Glomerular endothelial cell (primary cell): ENCODE measurements at regions not wholly inside any gene's neighbourhood (a gene's known extent, or its start where the extent isn't known, plus 50 kb on each side); places are given as distances from the start of the nearest gene placed in this dataset.
"Not testable (repeated sequence)": the region's sequence is repeated elsewhere in the genome, so short reads cannot be mapped to it uniquely, and the experiment has no call there.

ENCODE experiments used
- DNase-seq: peaks from one replicate; pipeline ENCODE4 v3.0.0-alpha.2; 2011; ENCODE audit warnings: low read depth, low spot score; ENCODE audit errors: extremely low read depth

DNA sequence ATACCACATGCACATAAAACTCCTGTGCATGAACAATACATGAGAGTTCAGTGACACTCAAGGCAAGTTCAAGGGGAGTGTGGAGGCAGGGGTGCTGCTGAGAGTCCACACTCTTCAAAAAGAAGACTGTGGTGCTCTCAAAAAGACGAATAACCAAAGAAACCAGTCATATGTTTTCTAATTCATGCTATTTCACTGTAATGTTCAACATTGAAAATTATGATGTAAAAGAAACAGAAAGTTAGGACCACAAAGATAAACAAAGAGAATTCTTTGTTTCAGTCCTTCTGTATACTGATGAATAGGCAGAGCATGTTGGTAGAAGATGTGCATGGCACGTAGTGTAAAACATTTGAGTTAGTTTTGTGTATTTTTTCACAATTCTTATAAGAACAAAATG, 864.2 kb upstream of the LRATD1 start:
- no peak for DNase-seq

DNA sequence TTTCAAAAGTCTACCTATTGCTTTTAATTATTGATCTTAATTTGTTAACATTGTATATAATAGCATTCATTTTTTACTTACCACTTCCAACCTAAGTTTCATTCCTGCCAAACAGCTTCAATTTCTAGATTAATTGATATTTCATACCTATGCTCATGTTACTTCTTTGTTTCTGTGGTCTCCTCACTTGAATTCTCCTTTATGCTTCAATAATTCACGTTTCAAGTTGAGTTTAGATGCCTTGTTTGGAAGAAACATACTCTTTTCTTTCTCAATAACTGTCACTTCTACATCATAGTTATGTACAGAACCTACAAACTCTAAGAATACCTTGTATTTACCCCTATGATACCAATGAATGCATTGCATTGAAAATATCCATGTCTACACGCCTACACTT, 862.2 kb upstream of the LRATD1 start:
- DNase-seq: no peak

DNA sequence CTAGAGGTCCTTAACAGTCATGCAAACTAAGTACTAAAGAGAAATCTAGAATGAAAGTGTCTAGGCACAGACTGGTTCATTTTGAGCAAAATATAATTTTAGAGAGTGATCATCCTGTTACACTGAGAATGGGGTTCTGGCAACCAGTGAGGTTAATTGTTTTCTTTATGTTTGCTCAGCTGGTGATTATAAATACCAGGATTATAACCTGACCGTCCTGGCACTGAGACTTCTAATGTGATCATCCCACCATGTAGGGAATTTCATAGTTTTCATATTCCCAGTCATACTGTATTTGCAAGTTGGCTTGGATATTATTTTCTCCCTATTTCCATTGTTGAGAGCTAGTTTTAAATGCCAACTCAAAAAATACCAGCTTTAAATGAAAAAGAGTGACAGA, 852.5 kb upstream of the LRATD1 start:
- no peak for DNase-seq

DNA sequence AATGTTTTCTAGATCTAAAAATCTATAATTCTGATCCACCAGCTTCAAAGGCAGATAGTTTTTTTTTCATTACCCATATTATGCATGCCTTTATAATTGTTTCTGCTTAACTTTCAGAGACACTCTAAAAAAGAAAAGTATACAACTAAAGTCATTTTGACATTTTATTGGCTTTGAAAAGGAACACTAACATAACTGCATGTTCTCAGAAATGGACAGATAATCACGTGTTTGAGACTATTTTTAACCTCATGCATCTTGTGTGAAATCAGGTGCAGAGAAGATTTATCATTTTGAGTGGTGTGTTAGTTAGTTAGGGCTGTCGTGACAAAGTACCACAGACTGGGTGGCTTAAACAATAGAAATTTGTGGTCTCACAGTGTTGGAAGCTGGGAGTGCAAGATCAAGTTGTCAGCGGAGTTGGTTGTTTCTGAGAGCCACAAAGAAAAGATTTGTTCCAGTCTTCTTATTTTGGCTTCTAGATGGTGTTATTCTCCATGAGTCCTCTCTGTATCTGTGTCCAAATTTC, 841.4 kb upstream of the LRATD1 start:
- DNase-seq: no peak

DNA sequence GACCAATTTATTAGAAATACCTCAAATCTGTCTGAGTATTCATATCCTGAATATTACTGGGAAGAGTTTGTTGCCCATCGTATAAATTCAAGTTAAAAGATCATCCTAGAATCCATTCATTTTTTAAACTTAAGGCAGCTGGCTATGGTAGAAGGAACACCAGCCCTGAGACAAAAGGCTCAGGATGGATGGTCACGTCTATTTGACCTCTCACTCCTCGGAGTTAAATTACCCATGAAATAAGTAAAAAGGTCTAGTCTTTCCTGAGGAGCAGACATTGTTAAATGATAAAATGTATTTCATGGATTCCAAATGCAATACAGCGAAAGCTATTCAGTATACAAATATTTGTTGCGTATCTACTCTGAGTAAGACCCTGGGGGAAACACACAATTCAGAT, 826.0 kb upstream of the LRATD1 start:
- DNase-seq: no peak

DNA sequence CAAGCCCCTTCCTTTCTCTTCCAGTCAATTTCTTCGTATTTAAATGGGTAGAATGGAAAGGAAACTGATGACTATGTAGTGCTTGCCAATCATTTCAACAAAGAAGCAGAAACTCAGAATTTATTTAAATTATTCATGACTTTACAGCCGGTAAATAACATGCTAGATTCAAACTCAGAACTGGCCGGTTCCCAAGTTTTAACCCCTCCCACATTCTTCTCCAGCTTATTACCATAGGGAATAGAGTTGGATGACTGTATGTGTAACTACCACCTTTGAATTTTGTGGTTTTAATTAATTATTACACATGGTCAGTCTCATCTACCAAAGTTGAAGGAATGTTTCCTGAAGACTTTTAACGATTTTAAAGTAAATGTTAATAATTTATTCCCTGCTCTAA, 819.3 kb upstream of the LRATD1 start:
- DNase-seq: no peak

DNA sequence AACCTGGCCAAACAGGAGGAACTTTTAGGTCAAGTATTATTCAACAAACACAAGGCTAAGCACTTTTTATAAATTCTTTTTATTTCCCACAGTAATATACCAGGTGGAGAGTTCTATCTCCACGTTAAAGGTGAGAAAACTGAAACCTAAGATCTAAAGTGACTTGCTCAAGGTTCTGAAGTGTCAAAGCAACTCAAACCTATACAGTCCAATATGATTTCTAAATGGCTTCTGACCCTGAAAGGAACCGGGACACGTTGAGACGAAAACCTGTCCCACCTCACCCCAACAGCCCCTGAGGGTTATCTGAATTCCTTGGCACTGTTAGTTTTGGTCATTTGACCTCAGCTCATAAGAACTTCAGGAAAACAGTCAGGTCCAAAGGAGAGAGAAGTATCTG, 814.5 kb upstream of the LRATD1 start:
- DNase-seq: no peak

DNA sequence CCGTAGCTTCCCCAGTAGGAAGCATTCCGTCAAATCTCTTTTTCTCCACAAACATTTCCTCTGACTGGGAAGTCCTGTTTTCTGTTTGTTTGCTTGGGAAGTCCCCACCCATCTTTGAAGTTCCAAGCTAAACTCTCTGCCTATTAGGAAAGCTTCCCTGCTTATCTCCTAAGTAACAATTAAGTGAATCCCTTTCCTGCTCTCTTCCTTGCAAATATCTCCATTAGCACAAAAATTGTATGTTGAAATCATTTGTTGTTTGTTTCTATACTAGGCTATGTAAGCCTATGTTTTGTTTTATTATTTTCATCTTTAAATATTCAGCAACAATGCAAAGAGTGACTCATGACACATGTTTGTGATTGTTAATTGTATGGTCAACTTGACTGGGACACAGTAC, 812.6 kb upstream of the LRATD1 start:
- DNase-seq: no peak

DNA sequence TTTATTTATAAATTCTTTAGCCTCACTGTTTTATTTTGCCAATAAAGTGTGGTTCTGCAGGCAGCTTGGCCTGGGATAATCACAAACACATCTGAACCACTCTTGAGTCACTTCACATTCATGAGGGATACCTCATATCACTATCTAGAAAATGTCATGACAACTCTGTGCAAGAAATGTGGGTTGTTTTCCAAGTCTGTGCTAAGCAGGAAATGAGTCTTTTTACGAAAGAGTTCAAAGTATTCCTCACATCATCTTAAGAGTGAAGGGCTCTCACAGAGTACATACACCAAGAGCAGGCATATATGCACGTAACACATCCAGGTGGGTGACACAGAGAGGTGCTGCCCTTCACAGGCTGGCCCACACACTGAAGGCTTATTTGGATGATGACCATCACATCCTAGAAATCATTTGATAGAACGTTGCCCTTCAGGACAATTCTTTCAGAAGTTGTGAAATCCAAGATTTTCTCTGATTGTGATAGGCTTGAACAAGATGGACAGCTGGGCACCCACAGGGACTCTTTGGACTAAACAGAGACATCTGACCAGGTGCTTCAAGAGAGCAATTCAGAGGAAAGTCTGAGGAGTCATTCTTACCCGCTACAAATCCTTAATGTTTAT, 811.1 kb upstream of the LRATD1 start:
- no peak for DNase-seq

DNA sequence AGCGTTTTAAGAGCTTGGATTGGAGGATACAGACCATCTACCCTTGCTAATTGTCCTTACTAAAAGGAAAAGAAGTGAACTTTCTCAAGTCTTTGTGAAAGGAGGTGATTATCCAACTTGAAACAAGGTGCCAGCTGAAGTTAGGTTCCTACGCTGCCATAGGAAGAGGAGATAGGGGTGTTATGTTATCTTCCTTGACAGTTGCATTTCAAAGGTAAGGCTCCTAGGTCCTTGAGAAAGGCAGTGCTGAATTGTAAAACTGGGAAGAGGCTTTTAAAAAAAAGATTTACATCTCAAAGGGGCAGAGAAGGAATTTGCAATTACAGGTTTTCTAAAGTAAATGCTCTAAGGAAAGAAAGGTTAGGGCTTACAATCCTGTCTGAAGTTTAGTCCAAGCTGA, 810.2 kb upstream of the LRATD1 start:
- no peak for DNase-seq

DNA sequence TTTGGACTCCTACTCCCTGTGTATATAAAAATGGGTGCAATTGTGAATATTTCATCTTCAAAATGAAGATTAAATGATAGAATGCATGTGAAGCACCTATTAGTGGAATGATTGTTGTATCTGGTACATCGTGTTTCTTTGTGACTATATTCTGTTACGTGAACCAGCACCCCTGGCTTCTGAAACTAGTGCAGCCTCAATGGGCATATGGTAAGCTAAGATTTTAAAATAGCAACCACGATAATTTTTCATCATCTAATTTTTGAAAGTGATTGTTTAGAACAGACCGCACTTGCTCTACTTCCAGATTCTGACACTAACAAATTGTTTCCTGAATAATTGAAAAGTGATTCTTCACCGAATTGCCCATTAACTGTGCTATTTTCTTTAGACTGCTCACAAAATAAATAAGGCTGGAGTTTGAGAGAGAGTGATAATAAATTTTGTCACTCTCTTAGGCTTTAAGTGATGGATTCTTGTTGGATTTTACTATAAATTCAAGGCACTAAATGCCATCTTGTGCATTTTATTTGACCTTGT, 806.1 kb upstream of the LRATD1 start:
- no peak for DNase-seq

DNA sequence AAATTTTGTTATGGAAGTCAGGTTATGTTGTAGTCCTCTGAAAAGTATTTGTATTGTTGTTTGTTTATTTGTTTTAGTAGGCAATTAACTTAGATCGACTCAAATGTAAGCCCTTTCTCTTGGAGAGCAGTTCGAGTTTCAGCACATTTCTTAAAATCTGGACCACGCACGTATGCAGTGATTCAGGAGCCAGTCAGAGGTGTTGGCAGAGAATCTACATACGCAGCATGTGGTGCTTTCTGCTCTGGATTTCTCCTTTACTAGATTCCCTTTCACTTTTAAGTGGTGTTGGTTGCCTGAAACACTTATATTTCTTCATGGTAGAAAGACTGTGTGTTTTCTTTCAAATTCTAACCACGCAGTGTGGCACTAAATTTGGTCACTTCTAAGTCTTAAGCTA, 773.9 kb upstream of the LRATD1 start:
- no peak for DNase-seq

DNA sequence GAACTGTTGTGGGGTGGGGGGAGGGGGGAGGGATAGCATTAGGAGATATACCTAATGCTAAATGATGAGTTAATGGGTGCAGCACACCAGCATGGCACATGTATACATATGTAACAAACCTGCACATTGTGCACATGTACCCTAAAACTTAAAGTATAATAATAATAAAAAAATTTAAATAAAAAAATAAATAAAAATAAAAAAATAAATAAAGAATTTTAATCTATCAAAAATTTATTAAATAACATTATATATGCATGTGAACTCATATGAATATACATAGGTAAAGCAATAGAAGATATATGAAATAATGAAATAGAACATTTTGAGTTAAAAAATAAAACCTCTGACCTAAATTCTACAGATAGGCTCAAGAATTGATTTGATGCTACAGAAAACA, 764.2 kb upstream of the LRATD1 start:
- not testable (repeated sequence) for DNase-seq

DNA sequence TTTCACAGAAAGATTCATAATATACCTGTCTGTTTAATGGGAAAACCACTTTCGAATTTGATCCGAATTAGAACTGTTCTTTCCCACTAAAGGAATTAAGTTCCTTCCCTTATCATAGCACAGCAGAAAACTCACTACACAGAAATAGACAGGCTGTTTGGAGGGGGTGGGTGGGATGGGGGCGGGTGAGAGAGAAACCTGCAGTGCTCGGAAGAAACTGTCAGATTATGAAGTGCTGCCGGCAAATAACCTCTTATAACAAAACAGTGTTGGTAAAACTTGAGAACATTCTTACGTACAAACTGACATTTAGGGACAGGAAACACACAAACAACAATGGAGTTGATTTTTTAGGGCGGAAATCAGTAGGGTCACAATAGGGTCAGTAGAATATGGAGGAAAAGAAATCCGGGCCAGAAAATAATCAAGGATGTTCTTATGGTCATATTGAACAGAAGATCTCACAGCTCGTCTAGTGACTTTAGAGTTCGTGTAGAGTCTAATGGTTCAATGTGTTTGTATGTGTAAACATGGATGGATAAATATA, 756.0 kb upstream of the LRATD1 start:
- no peak for DNase-seq

DNA sequence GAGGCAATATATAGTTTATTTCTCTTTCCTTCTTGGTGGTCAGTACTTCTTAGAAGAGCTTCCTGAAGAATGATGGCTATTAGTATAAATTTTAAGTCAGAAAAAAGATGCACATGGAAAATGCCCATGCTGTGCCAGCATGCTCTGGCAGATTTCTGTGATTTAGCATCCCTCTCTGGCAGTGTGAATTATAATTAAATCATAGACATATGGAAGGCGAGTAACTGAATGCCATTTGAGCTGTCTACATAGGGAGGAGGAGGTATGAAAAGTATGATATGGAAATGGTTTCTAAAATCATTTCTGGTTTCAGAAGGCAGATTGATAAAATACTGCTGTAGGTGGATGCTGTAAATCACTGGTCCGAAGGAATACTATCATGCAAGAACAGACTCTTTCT, 754.9 kb upstream of the LRATD1 start:
- no peak for DNase-seq

DNA sequence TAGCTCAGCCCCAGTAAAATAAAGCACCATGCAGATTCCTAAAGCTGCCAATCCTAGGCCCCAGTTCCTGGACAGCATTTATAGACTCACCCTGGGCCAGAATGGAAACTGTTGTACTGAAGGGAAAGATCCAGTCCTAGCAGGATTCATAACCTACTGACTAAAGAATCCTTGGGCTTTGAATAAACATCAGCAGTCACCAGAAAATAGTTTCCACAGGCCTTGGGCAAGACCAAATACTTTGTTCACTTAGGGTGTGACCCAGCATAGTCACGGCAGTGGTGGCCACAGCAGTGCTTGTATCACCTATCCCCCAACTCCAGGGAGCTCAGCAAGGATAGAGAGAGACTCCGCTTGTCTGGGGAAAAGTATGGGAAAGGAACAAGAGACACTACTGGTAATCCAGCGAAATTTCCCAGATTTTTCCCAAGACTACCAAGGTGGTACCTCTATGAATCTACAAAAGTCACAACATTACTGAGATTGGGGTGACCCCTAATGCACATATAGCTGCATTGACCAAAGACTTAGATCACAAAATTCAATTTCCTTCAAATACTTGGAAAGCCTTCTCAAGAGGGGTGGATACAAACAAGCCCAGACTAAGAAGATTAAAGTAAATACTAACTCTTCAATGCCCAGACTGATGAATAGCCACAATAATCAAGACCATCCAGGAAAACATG, 748.1 kb upstream of the LRATD1 start:
- no peak for DNase-seq

DNA sequence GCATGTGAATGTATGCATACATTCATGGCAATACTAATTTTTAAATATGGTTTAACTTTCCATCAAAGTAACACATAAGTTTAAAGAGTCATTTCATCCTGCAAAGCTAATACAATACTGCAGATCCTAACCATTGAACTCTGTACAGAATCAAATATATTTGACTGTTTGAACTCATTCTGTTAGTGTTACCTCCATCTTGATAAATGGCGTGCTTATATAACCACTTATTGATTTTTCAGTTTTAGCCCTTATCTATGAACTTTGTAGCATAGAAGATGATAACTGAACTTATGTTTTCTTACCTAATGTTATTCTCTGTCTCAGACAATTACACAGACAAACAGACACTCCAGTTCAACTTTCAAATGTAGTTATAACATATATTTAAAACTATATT, 731.0 kb upstream of the LRATD1 start:
- no peak for DNase-seq

DNA sequence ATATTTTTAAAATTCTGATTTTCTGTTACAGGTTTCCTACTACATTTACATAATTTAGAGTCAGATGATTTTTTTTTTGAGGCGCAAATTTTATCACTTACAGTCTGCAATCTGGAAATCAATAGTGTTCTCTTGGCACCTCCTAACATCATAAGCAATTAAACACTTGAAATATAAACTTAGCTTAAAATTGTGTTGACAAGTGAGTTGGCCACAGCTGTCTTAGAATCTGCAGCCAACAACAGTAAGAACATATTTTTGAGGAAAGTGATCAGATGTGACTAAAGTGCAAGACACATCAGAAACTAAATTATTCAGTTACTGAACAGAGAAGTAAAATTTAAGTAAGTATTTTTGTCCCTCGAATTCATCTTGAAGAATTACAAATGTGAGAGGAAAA, 726.7 kb upstream of the LRATD1 start:
- DNase-seq: no peak

DNA sequence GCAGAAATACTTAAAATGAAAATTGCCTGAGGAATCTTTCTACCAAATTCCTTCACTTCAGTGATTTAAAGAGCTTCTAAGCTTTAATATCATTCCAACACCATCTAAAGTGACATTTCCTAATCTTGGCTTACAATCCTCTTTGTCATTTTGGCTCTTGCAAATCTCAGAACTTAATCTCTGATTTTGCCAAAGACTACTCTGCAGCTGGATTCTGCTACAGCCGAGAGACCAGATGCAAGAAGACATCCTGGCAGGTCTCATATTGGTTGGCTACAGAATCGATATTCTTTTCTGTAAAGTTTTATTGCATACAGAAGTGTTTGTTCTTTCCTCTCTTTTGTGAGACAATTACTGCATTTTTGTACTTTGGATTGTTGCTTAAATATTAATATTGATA, 716.5 kb upstream of the LRATD1 start:
- no peak for DNase-seq

DNA sequence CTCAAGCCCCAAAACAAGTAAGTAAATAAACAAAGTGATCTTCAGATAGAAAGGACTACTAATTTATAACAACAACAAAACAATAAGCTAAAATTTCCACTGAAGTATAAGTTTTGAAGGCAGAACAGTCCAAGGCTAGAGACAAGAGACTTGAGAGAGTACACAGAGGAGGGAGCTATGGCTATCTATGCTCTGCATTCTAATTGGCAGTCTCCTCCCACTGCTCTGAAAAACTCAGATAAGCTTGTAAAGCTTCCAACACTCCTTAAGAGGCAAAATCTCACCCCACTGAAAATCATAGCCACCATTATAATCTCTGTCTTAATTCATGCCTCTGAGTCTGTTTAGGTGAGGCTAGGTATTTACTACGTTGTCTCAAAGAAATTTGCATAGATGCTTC, 714.6 kb upstream of the LRATD1 start:
- no peak for DNase-seq

DNA sequence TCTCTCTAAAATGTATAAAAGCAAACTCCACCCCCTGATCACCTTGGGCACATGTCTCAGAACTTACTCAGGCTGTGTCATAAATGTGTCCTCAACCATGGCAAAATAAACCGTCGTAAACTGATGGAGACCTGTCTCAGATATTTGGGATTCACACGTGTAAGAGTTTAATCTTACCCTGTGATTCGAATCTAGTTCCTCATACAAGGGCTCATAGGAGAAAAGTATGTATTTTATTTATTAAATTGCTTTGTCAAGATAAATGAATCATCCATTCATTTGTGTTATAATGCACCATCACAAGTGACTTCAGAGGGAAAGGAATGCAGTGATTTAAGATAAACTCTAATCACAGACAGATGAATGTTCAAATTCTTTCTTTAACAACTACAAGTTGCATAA, 712.5 kb upstream of the LRATD1 start:
- no peak for DNase-seq

DNA sequence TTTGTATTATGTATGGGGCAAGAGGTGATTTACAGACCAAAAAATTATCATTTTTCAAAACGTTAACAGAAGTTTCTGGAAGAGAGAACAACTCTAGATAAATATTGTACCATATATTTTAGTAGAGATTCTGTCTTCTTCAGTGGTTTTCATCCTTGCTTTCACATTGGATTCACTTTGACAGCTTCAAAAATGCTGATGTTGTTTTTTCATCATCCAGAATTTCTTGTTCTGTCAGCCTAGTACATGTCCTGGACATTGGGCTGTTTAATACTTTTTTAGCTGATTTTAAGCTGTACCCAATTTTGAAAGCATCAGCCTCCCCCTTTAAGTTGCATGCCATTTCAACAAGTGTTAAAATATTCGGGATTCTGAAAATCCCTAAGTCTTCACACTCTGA, 711.3 kb upstream of the LRATD1 start:
- DNase-seq: no peak
